Stimulated activated naive CD4-positive, alpha-beta T cell treated with Interleukin-2 at 50 U/mL for 16 hours (primary cell): ENCODE measurements at regions not wholly inside any gene's neighbourhood (a gene's known extent, or its start where the extent isn't known, plus 50 kb on each side); places are given as distances from the start of the nearest gene placed in this dataset.

Source experiments
- DNase-seq: peaks from one replicate; lab custom pipeline; 2025; lab: John Stamatoyannopoulos, UW

- no peak for DNase-seq
Measured at GRCh38 chr10:20948686-20949327, 51.7 kb upstream of the NEBL start.
